Stimulated activated CD4-positive, alpha-beta T cell treated with anti-CD3 and anti-CD28 coated beads, Interleukin-2, amount 100 ng/mL, for 24 hours (primary cell): ENCODE measurements at regions not wholly inside any gene's neighbourhood (a gene's known extent, or its start where the extent isn't known, plus 50 kb on each side); places are given as distances from the start of the nearest gene placed in this dataset.

ENCODE experiments used
- DNase-seq, 2 donors: peaks; one replicate each; pipeline ENCODE4 v3.0.0-alpha.2; 2020

DNA sequence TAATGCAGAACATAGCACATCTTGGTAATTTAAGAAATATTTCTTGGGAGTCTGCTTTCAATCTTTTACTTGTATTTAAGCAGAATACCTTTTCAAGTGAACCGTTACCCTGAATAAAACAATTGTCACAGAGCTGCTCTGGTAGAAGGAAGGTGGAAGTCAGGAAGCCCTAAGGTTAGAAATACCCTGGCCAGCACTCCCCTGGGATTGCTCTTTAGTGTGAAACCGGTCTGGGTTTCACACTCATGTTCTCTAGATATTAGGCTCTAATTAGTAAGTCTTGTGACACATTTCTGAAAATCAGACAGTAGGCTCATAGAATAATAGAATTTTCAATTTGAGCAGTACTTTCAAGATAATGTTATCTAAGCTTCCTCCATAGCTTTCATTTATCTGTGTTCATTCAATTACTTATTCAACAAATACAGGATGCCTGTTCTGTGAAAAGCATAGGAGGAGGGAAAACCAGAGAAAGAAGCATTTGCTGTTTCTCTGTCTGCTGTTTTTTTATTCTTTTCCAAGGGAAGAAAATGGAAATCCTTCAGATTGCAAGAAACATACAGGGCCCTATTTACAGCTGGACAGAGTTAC, 825.5 kb downstream of the TLR4 start:
- no peak for DNase-seq

DNA sequence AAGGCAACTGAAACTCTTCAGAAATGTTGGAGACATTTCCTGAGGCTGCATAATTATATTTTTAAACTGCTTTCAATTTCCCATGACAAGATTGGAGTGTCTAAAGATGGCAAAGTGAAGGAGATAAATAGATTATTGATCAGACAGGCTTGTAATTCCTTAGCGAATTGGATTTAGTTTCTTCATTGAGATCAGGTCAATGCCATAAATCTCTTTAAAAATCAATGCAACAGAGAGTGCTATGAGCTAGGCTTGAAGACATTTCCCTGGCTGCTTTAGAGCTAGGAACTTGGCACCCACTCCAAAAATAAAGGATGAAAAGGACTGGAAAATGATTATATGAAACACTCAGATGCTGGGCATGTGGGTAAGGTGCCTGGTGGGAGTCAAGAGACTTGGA, 828.4 kb downstream of the TLR4 start:
- DNase-seq = no peak

DNA sequence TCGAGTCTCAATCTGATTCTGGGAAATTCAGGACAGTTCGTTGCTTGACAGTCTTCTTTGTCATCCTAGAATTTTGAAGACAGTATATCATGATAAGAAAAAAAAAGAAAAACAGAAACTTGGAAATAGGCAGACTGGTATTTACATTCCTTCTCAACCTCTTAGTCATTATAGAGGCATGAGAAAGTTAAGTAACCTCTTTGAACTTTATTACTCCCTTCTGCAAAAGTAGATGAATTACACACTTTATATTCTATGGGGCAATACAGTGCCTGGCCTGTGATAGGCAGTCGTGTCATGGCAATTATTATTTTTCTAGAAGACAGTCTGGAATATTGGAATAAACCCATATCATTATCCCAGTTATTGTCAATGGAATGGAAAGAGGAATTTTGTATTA, 828.9 kb downstream of the TLR4 start:
- DNase-seq = no peak

DNA sequence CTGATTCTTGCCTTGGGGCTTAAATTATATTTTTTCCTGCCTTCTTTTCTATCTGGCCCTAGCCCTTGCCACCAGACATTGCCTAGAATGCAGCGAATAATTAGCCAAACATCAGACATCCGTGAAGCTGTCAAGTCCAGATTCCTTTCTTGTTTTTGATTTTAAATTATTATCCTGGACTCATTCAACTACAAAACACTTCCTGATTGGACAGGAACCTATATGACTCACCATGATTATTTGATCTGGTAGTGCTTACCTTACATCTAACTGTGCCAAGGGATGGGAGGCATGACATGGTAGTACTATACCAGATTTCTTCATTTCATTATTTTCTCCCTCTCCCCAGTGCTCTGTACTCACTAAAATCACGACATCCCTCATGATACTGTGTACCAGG, 829.6 kb downstream of the TLR4 start:
- no peak for DNase-seq

DNA sequence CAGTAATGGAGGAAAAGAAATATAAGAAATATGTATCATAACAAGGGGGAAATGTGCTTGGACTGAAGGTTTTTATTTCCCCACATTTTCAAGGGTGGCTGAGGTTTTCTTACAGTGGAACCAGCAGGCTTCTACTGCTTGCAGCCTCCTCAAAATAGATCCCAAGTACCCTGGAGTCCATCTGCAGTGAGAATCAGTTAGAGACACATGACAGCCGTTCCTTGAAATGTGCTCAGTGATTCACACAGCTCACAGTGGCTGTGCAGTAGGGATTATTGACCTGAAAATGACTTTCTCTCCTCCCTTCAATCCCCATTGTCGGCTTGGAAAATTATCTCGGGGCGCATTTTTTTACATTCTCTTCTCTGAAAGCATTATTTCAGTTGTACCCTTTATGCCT, 832.0 kb downstream of the TLR4 start:
- no peak for DNase-seq

DNA sequence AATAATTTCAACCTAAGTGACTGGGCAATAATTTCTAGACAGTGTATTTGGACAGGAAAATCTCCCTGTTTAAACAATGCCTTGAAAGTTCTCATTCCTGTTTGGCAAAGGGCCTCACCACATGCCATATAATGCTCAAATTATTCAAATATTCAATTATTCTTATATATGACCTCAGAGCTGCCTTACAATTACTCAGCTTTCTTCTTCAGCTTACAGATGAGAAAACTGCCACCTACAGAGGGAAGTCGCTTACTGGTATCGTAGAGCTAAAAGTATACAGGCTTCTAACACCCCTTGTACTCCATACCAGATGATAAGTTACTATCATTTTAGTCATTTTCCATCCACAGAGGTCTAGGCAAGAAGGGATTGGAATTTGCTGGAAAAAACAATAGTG, 830.3 kb downstream of the BRINP1 start:
- no peak for DNase-seq

DNA sequence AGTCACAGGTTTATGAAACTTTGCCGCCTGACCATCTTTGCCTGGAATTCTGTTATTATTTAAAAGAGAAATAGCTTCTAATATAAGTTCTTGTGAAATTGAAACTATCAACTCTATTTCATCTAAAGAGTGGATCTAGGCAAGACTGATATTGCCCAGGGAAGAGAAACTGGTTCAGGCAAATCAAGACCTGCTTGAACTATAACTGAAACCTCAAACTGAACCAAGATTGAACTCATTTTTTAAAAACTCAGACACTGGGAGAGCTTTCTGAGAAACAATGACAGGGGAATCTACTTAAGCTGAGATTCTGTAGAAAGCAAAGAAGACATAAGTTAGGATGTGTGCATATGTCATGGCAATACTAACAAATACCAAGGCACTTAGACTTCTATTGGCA, 815.8 kb downstream of the BRINP1 start:
- no peak for DNase-seq

DNA sequence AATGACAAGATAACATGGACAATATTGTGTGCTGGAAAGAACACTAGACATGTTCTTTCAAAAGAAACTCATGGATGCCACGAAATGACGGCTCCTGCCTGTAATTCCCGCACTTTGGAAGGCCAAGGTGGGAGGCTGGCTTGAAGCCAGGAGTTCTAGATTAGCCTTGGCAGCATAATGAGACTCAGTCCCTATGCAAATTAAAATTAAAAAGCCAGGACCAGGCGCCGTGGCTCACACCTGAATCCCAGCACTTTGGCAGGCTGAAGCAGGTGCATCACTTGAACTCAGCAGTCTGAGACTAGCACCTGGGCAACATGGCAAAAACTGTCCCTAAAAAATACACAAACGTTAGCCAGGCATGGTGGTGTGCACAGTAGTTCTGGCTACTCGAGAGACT, 814.2 kb downstream of the BRINP1 start:
- DNase-seq = no peak

DNA sequence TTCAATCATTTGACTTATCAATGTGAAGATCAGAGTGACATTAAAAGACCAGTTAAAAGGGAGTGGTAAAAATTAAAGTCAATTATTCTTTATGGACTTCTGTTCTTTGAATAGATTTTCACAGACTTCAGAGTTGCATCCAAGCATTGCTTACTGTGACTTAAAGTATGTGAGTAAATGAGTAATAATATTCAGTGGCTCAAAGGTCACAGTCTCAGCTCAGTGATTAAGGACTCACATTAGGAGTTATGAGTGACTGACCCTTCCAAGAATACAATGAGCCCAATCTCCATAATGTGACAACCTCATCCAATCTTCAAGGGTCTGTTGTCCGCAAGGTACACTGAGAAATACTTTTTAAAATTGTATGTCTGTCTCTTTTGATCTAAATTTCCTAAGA, 811.2 kb downstream of the BRINP1 start:
- DNase-seq = no peak

DNA sequence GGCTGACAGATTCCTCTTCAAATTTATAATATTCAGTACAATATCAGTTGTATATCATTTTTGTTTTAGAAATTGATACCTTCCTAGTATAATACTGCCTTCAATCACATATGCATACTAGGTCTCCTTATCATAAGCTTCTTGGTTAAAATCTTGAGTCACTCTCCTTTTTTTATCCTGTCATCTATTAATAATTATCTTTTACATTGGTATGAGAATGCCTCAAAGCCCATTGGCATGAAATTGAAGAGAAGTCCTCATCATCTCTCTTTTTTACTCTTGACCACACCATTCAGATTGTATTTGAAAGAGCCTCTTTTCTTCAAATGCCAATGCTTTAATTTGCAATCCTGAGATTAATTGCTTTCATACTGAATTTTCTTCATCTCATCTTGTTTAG, 810.3 kb downstream of the BRINP1 start:
- DNase-seq = no peak

DNA sequence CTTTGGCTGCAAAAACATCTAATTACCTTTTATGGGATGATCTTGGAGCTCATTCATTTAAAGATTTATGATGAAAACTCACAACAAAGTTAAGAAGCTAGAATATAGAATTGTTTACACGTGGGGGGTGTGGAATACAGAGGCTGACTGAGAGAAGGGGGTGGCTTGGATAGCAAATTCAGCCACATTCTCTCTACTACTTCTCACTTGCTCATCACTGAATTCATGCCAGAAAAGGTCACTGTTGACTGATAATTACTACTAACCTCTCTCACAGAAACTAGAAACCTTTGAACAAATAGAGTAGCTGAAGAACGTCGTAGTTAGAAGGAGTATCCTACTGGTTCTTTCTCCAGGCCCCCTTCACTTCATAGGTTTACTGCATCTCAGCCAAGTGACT, 808.2 kb downstream of the BRINP1 start:
- no peak for DNase-seq

DNA sequence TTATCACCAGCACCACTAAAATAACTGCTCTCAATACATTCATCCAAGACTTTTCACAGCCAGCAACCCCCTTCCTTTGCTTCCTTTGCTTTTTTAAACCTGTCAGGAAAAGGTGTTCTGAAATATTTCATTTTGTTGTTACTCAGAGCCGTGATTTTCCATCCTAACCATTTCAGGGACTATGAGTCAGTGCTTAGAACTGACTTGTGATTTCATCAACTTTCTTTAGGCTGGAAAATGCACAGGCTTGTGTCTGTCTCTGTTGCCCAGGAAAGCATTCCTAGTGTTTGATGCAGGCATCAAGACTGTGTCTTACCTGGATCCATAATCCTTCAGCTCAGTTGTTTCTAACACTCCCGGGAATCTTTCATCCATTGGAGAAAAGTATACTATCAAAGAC, 805.6 kb downstream of the BRINP1 start:
- no peak for DNase-seq

DNA sequence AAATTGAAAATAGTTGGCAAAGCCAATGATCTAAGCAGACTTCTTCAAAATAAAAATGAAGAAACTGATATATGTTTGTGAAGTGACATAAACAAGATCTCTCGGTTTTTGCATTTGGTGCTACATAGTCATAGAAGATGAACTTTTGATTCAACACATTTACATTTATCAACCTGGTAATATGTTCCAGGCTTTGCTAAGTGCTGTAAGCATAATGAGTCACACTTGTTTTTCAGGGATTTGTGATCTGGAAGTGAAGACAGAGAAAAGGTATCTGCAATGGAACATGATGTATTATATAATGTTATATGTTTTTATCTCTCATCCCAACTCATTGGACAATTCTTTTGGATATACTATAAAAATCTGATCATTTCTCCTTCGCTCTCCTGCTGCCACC, 801.4 kb downstream of the BRINP1 start:
- no peak for DNase-seq

DNA sequence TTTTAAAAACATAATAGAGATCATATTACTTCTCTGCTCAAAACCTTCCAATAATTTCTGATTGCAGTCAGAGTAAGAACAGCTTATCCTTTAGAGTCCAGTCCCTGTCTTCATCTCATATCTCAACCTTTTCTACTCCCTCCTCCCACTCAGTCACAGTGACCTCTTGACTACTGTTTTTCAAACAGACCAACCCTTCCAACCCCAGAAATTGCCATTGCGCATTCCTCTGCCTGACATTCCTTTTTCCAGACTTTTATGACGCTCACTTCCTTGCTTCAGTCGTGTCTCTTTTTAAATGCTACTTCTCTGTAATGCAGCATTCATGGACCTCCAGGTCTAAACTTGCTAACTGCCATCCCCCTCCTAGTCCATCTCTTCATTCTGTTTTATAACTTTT, 800.5 kb downstream of the BRINP1 start:
- DNase-seq = no peak

DNA sequence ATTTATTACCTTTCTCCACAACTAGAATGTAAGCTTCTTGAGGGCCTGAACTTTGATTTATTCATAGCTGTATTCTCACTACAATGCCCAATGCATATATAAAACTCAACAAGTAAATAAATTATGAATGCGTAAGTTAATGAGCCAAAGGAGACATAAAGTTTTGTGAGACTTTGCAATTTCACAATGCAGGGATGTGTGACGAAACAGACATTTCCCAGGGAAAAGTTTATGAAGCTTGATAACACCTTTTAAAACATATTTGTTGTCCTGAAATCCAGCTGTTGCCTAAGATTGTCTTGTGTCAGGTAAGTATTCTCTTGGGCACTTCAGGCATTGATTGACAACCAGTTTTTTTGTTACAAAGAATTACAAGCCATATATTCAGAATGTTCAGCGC, 800.1 kb downstream of the BRINP1 start:
- DNase-seq = no peak

DNA sequence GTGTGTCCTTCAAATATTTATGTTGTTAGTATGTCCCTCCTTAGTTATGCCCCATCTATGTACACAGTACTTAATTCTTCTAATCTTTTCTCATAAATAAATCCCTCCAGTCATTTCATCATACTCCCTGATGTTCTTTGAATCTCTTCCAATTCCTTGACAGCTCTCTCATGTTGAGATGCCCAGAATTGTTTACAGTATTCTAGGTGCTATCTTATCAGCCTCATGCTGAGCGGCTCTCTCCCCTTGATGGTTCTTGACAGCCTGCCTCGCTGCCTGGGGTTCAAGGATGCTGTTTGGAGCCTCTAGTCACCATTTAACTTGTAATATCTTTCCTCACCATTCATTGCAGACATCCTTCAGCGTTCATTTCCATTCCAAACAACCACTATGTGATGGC, 799.2 kb downstream of the BRINP1 start:
- no peak for DNase-seq

DNA sequence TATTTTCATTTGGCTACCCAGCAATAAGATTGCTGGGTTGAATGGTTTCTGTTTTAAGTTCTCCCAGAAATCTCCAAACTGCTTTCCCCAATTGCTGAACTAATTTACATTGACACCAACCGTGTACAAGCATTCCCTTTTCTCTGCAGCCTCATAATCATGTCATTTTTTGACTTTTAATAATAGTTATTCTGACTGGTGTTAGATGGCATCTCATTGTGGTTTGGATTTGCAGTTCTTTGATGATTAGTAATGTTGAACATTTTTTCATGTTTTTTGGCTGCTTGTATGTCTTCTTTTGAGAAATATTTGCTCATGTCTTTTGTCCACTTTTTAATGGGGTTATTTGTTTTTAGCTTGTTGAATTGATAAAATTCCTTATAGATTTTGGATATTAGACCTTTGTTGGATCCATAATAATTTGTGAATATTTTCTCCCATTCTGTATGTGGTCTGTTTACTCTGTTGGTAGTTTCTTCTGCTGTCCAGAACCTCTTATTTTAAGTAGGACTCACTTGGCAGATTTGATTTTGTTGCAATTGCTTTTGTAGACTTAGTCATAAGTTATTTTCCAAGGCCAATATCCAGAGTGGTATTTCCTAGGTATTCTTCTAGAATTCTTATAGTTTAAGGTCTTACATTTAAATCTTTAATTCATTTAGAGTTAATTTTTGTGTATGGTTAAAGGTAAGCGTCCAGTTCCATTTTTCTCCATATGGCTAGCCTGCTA, 793.7 kb downstream of the BRINP1 start:
- no peak for DNase-seq

DNA sequence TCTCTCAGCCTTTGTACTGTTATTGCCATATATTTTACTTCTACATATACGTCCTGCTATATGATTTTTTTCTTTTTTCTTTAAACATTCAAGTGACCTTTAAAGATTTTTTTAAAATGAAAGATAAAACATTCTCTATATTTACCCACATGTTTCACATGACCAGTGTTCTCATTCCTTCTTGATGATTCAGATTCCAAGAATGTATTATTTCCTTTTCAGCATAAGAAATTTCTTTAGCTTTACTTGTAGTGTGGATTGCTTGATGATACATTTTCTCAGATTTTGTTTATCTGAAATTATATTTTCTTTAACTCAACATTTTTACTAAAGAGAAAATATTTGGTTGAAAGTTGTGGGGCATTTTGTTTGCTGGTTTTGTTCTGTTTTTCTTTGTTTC, 792.1 kb downstream of the BRINP1 start:
- no peak for DNase-seq

DNA sequence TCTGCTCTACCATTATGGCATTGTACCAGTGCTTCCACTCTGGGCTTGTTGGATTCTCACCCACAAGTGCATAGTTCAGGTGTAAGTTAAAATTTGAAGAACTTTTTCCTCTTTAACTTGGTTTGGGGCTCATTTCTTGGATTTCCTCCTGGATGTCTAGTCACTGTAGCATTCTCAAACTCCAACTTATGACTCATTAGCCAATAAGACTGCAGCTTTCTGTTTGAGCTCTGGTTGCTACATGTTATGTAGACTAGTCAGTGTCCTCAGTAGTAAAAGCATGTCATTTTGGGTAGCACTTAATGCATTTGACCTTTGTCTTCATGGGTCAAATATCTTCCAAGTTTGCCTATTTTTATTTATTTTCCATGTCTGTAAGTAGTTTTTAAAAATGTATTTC, 790.8 kb downstream of the BRINP1 start:
- no peak for DNase-seq

DNA sequence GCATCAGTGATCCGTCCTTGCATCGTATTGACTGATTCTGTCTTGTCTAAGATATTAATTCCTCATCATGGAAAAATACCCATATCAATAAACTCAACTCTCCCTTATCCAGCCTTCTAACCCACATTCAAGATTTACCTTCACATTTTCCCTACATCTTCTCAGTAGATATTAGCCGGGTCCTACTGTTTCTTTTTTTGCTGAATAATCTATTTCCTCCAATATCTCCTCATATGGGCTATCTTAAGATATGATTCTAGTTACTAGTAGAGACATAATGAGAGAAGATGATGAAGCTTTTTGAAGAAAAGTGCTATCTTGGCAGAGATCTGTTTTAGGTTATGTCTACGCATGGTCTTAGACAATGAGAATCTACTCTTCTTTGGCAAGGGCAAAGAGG, 785.8 kb downstream of the BRINP1 start:
- no peak for DNase-seq

DNA sequence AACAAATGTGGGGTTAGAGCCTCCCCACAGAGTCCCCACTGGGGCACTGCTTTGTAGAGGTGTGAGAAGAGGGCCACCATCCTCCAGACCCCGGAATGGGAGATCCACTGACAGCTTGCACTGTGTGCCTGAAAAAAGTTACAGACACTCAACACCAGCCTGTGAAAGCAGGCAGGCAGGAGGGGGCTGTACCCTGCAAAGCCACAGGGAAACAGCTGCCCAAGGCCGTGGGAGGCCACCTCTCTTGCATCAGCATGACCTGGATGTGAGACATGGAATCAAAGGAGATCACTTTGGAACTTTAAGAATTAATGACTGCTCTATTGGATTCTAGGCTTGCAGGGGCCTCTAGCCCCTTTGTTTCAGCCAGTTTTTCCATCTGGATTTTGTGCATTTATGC, 782.3 kb downstream of the BRINP1 start:
- DNase-seq = no peak

DNA sequence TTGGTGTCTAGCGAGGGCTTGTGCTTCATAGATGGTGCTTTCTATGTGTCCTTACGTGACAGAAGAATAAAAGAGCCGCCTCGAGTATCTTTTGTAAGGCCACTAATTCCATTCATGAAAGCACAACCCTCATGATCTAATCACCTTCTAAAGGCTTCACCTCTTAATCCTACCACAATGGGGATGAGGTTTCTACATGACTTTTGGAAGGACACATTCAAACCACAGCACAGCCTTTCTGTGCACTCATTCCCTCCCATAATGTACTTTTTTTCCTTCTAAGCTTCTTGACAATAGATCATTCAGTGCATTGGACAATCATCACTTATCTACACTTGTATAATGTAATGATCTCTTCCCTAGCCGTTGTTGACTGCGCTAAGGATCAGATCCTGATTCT, 774.8 kb downstream of the BRINP1 start:
- DNase-seq = no peak

DNA sequence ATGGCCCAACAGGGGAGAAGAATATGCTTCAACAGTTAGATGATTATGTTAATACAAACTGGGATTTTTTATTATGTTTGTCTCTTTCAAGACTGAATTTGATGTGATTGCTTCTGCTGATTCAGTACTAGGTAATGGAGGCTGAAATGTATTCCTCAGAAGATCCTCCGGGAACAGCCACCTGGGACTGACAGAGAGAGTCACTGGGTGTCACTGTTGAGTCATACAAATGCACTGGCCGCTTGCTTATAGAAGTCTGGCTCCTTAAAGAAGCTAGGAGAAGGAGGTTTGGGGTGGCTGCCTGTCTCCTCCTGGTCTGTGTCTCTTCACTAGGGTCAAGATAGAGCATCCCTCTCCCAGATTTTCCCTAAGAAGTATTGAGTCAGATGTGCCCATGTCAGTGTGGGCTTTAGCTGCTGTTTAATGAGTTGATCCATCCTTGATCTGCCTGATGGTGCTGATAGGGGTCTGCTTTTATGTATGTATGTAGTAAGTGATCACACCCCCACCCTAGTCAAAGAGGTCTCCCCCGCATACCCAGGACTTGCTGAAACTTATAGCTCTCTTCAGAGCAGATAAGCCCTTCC, 773.4 kb downstream of the BRINP1 start:
- no peak for DNase-seq

DNA sequence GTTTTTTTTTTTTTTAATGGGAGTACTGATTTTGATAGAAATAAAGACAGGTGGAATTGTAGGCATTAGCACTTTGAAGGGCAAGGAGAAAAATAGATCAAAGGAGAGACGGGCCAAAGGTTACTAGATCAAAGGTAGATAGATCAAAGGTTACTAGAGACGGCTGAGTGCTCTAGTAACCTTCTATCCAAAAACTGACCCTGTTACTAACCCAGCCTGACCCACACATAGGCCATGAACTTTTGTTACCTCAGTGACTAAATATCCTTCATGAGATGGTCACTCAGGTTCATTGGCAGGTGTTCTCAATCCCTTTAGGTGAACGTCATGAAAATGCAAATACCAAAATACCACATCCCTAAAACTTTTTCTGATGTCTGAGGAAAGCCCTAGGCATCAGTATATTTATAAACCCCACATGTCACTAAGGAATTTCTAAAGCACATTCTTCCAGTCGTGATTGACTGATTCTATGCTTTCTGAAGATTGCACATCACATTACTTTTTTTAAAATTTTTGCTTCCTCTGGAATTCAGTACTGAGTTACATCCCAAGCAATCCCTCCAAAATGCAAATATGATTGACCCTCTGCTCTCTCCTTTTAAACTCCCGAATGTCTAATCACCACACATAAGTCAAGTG, 772.7 kb downstream of the BRINP1 start:
- no peak for DNase-seq
